ENCODE measurements at regions not wholly inside any gene's neighbourhood (a gene's known extent, or its start where the extent isn't known, plus 50 kb on each side); places are given as distances from the start of the nearest gene placed in this dataset.

DNA sequence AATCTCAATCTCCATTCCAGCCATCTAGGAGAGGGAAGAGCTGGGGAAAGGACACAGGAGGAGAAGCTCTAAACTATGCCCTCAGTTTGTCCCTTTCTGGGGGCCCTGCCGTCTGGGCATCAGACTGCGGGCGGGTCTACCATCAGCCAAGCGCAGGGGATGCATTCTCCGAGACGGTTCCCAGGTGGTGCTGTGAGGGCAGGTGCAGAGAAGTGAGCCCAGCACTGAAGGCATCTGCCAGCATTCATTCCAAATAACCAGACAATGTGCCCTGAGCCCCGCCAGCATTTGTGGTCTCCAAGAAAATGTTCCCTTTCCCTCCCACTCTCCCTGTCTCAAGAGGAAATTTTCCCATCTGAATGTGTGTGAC lies 265.7 kb downstream of the XXYLT1 start (continued):
- TF ChIP-seq, protein P1, sequence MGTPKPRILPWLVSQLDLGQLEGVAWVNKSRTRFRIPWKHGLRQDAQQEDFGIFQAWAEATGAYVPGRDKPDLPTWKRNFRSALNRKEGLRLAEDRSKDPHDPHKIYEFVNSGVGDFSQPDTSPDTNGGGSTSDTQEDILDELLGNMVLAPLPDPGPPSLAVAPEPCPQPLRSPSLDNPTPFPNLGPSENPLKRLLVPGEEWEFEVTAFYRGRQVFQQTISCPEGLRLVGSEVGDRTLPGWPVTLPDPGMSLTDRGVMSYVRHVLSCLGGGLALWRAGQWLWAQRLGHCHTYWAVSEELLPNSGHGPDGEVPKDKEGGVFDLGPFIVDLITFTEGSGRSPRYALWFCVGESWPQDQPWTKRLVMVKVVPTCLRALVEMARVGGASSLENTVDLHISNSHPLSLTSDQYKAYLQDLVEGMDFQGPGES (IDR thresholded peaks at IDR 0.05; ENCODE audit: low read depth, low read length), result no peak
- TF ChIP-seq NFIC (IDR thresholded peaks at IDR 0.05; ENCODE audit: borderline replicate concordance) (no peak), TCF12 (IDR thresholded peaks at IDR 0.05) (no peak), FOSL2 (IDR thresholded peaks at IDR 0.05; ENCODE audit: borderline replicate concordance, low read depth) (no peak)
- TF ChIP-seq, protein P2, sequence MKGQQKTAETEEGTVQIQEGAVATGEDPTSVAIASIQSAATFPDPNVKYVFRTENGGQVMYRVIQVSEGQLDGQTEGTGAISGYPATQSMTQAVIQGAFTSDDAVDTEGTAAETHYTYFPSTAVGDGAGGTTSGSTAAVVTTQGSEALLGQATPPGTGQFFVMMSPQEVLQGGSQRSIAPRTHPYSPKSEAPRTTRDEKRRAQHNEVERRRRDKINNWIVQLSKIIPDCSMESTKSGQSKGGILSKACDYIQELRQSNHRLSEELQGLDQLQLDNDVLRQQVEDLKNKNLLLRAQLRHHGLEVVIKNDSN (IDR thresholded peaks at IDR 0.05; ENCODE audit: borderline replicate concordance, low read depth), result no peak

DNA sequence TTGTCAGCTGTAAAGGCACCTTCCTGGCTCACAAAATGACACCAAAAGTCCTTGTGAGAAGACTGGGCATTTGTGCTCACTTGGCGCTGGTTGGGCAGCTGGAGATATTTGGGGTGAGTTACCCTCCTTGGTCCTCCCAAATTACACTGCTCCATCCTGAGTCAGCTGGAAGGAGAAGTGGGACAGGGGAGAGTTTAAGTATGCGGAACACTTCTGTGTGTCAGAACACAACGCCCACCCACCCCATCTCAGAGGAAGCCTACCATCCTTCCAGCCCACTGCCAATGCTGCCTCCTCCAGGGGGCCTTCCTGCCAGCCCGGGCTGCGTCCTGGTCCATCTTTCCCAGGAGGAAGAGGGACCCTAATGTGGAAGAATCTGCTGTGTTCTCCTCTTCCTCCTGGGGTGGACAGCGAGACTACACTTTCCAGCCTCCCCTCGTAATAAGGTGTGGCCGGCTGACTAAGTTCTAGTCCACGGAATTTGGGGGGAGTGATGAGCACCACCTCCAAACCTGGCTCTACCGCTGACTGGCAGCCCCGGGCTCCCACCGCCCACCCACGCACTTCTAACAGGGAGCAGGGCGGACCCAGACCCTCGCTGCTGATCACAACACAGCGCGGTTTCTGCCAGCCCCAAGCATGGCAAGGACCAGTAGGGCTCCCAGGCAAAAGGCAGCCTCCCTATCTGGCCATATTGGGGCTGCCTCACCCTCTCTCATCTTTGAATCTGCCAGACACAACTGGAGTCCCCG lies 265.0 kb downstream of the XXYLT1 start:
- Histone ChIP-seq H3K27ac (ENCODE audit: low read depth in 2 of 2, low read length in 1 of 2) (no peak overlapping the region), H3K4me2 (no peak overlapping the region), H4K20me1 (ENCODE audit: insufficient read depth) (no peaks in the 10 kb centered on the region), H2AFZ (ENCODE audit: low read depth) (no peak overlapping the region), H3K4me1 (ENCODE audit: control insufficient read depth in 1 of 2, insufficient read depth in 2 of 2, low read depth in 1 of 2, low read length in 1 of 2) (peaks cover 0 to 17% of the 10 kb centered on the region in 2 experiments; a peak in 2 of 4 replicates), H3K27me3 (ENCODE audit: insufficient read depth) (peaks cover 10% of the 10 kb centered on the region; the same call in 1 of the 2 replicates), H3K9me2 (no peaks in the 10 kb centered on the region), H3K36me3 (replicated peaks in 1 of 2; ENCODE audit: control insufficient read depth in 1 of 2, insufficient read depth in 2 of 2, low read length in 1 of 2) (no peaks in the 10 kb centered on the region), H3K4me3 (ENCODE audit: low read depth in 2 of 2, low read length in 1 of 2) (no peak overlapping the region), H3K9ac (no peak overlapping the region), H3K9me3 (no peaks in the 10 kb centered on the region), H3F3A (replicated peaks; ENCODE audit: insufficient read depth) (no peaks in the 10 kb centered on the region), H3K79me2 (ENCODE audit: insufficient read depth) (no peaks in the 10 kb centered on the region)
- POLR2A ChIA-PET, result interaction anchor here (0.5 kb wide), 1 partner anchor 248 kb away, joined by 4 read pairs; no protein-coding TSS in a partner anchor
- TF ChIP-seq NRF1 (IDR thresholded peaks at IDR 0.05; ENCODE audit: low read depth, low read length) (no peak), SIN3A (IDR thresholded peaks at IDR 0.05; ENCODE audit: borderline replicate concordance, low read depth, low read length) (no peak)
- 85% methylated on average over 12 of the region's 18 CpGs for WGBS (ENCODE audit: low lambda C conversion rate)
- DNase-seq, result no peak
- CTCF ChIA-PET, result interaction anchor here (0.7 to 1.8 kb wide), 6 partner anchors 7 to 265 kb away, joined by 3 to 6 read pairs (median 3); partner anchors contain the start of gene XXYLT1

DNA sequence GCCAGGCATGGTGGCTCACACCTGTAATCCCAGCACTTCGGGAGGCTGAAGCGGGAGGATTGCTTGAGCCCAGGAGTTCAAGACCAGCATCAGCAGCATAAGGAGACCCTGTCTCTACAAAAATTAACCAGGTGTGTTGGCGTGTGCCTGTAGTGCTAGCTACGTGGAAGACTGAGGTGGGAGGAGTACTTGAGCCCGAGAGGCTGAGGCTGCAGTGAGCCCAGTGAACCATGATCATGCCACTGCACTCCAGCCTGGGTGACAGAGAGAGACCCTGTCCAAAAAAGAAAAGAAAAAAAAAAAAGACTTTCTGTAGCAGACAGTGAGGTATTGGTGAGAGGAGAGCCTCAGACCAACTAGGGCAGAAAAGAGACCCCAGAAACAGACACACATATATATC lies 263.8 kb downstream of the XXYLT1 start:
- H4K20me1 ChIP-seq (ENCODE audit: insufficient read depth), result no peaks in the 10 kb centered on the region
- CTCF ChIA-PET, result interaction anchor here (1.1 to 2.2 kb wide), 2 partner anchors 28 to 100 kb away, joined by 3 to 5 read pairs; no protein-coding TSS in a partner anchor
- peaks cover 0 to 18% of the 10 kb centered on the region in 2 experiments; a peak in 2 of 4 replicates for H3K4me1 ChIP-seq (ENCODE audit: control insufficient read depth in 1 of 2, insufficient read depth in 2 of 2, low read depth in 1 of 2, low read length in 1 of 2)
- H2AFZ ChIP-seq (ENCODE audit: low read depth), result no peak overlapping the region
- H3K36me3 ChIP-seq (replicated peaks in 1 of 2; ENCODE audit: control insufficient read depth in 1 of 2, insufficient read depth in 2 of 2, low read length in 1 of 2), result no peaks in the 10 kb centered on the region
- no peak for TF ChIP-seq RAD21 (IDR thresholded peaks at IDR 0.05; ENCODE audit: low read length)
- TF ChIP-seq POLR2AphosphoS5 (IDR thresholded peaks at IDR 0.05; ENCODE audit: low read depth, low read length), result no peak
- TF ChIP-seq, protein P2 (IDR thresholded peaks at IDR 0.05; ENCODE audit: borderline replicate concordance, low read depth), result no peak
- TF ChIP-seq YY1 (IDR thresholded peaks at IDR 0.05; ENCODE audit: low read depth), result no peak
- no peak for TF ChIP-seq MEF2A (IDR thresholded peaks at IDR 0.05; ENCODE audit: borderline replicate concordance, low read depth)
- TF ChIP-seq GABPA (IDR thresholded peaks at IDR 0.05; ENCODE audit: low read depth), result no peak
- no peak for TF ChIP-seq NRF1 (IDR thresholded peaks at IDR 0.05; ENCODE audit: low read depth, low read length)
- TF ChIP-seq, protein P3, sequence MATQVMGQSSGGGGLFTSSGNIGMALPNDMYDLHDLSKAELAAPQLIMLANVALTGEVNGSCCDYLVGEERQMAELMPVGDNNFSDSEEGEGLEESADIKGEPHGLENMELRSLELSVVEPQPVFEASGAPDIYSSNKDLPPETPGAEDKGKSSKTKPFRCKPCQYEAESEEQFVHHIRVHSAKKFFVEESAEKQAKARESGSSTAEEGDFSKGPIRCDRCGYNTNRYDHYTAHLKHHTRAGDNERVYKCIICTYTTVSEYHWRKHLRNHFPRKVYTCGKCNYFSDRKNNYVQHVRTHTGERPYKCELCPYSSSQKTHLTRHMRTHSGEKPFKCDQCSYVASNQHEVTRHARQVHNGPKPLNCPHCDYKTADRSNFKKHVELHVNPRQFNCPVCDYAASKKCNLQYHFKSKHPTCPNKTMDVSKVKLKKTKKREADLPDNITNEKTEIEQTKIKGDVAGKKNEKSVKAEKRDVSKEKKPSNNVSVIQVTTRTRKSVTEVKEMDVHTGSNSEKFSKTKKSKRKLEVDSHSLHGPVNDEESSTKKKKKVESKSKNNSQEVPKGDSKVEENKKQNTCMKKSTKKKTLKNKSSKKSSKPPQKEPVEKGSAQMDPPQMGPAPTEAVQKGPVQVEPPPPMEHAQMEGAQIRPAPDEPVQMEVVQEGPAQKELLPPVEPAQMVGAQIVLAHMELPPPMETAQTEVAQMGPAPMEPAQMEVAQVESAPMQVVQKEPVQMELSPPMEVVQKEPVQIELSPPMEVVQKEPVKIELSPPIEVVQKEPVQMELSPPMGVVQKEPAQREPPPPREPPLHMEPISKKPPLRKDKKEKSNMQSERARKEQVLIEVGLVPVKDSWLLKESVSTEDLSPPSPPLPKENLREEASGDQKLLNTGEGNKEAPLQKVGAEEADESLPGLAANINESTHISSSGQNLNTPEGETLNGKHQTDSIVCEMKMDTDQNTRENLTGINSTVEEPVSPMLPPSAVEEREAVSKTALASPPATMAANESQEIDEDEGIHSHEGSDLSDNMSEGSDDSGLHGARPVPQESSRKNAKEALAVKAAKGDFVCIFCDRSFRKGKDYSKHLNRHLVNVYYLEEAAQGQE (IDR thresholded peaks at IDR 0.05; ENCODE audit: low read depth, low read length), result no peak
- 47% methylated on average over 3 of the region's 5 CpGs for WGBS (ENCODE audit: low lambda C conversion rate)
- DNase-seq, result no peak
- H3K27me3 ChIP-seq (ENCODE audit: insufficient read depth), result peaks cover 10% of the 10 kb centered on the region; the same call in 1 of the 2 replicates
- H3K9me3 ChIP-seq, result no peaks in the 10 kb centered on the region
- no peaks in the 10 kb centered on the region for H3K79me2 ChIP-seq (ENCODE audit: insufficient read depth)
- H3K9me2 ChIP-seq, result no peaks in the 10 kb centered on the region
- H3F3A ChIP-seq (replicated peaks; ENCODE audit: insufficient read depth), result no peaks in the 10 kb centered on the region
- no peak overlapping the region for H3K4me3 ChIP-seq (ENCODE audit: low read depth in 2 of 2, low read length in 1 of 2)
- POLR2A ChIA-PET, result no interaction called here
- H3K4me2 ChIP-seq, result no peak overlapping the region
- H3K9ac ChIP-seq, result no peak overlapping the region
- H3K27ac ChIP-seq (ENCODE audit: low read depth in 2 of 2, low read length in 1 of 2), result no peak overlapping the region
